ENCODE measurements at regions not wholly inside any gene's neighbourhood (a gene's known extent, or its start where the extent isn't known, plus 50 kb on each side); places are given as distances from the start of the nearest gene placed in this dataset.

GRCh38 chr3:118476885-118477618 lies 557.6 kb downstream of the IGSF11 start:
- H3K27ac Mint-ChIP-seq = no peak overlapping the region
- peaks cover 0 to 7% of the 10 kb centered on the region in 2 donors for H3K9me3 Mint-ChIP-seq
- ATAC-seq = no peak
- DNase-seq (ENCODE audit: low spot score in 2 of 2) = no peak
- H3K36me3 Mint-ChIP-seq = no peaks in the 10 kb centered on the region

- DNase-seq (ENCODE audit: low spot score in 2 of 2) (no peak), ATAC-seq (no peak)
- Mint-ChIP-seq H3K36me3 (no peaks in the 10 kb centered on the region), H3K27ac (no peak overlapping the region), H3K9me3 (peaks cover 0 to 3% of the 10 kb centered on the region in 2 donors)
Observed at GRCh38 chr3:118477768-118478167, 556.9 kb downstream of the IGSF11 start.

DNA sequence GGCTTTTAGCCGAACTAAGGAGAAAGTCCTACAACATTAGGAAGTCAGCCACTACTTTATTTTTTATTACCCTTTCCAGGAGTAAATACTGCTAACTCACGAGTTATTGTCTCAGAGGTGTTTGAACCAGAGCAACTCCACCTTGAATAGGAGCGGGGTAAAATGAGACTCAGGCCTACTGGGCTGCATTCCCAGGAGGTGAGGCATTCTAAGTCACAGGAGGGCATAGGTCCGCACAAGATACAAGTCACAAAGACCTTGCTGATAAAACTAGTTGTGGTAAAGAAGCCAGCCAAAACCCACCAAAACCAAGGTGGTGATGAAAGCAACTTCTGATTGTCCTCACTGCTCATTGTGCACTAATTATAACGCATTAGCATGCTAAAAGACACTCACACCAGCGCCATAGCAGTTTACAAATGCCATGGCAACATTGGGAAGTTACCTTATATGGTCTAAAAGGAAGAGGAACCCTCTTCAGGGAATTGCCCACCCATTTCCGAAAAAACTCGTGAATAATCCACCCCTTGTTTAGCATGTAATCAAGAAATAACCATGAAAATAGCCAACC lies 555.9 kb downstream of the IGSF11 start:
- H3K9me3 Mint-ChIP-seq = peaks cover 0 to 2% of the 10 kb centered on the region in 2 donors
- DNase-seq (ENCODE audit: low spot score in 2 of 2) (no peak), ATAC-seq (no peak)
- H3K27ac Mint-ChIP-seq = no peak overlapping the region
- H3K36me3 Mint-ChIP-seq = no peaks in the 10 kb centered on the region

DNA sequence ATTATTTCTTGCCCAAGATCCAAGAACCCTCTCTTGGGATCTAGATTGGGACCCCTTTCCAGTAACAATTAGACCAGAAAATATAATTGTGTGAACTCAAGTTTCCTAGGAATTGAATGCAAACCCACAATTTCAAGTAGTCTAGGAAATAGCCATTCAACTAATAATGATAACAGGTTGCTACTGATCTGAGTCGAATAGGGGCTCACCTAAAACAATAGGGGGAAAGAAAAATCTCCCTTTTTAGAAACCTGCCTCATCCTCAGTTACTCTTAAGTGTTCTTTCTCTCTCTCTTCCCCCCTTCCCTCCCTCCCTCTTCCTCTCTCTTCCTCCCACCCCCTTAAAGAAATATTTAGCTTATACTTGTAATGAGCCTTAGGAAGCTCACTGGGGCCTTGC lies 555.3 kb downstream of the IGSF11 start:
- ATAC-seq (no peak), DNase-seq (ENCODE audit: low spot score in 2 of 2) (no peak)
- Mint-ChIP-seq H3K27ac (no peak overlapping the region), H3K9me3 (peaks cover 0 to 2% of the 10 kb centered on the region in 2 donors), H3K36me3 (no peaks in the 10 kb centered on the region)

DNA sequence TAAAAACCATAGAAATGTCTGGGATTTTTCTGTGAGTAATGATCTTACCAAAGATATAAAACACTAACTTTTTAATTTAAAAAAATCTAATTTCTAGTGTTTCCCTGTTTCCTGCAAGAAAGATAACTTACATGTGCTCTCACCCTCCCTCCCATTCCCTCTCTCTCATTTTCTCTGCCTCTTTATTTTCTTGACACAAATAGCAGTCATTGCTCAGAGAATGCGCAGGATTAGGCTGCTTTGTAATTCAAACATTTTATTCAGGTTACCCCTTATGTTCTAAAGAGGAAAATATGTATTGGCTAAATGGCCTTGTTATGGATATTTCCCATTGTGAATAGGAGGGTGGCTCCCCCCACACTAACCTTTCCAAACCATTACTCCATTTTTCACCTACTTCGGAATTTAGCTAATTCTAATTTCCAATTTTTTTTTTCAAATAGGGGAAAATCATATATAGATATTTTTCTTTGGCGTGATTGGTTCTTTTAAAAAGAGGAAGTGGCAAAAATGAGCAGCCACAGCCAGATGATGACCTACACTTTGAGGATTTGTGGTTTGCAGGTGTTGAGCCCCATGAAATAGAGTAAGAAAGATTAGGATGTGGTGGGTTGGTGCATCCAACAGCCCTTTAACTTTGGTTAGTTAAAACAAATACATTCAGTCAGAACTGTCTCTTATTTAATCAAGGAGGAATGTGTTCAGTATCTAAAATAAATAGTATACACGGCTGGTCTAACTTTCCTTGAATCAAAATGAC lies 554.4 kb downstream of the IGSF11 start:
- Mint-ChIP-seq H3K27ac (no peak overlapping the region), H3K36me3 (no peaks in the 10 kb centered on the region), H3K9me3 (peaks cover 0 to 2% of the 10 kb centered on the region in 2 donors)
- ATAC-seq = no peak
- DNase-seq (ENCODE audit: low spot score in 2 of 2) = no peak

DNA sequence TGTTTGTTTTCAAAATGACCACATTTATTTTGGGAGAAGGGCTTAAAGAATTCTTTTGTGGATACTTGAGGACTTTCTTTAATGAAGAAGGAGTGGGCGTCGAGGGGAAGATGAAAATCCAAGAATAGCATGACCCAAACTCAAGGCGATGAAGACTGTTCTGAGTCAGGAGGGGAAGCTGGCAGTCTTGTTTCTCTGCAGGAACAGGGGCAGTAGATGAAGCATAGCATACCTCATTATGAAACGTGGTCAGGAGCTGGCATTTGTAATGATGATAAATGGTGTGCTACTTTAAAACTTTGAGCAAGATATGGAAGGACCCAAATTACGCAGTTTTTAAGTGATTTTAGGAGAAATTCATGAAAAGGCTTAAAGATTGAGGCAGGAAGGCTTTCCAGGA lies 549.0 kb downstream of the IGSF11 start:
- Mint-ChIP-seq H3K9me3 (peaks cover 9 to 13% of the 10 kb centered on the region in 2 donors), H3K36me3 (no peaks in the 10 kb centered on the region), H3K27ac (no peak overlapping the region)
- DNase-seq (ENCODE audit: low spot score in 2 of 2) (no peak), ATAC-seq (no peak)

DNA sequence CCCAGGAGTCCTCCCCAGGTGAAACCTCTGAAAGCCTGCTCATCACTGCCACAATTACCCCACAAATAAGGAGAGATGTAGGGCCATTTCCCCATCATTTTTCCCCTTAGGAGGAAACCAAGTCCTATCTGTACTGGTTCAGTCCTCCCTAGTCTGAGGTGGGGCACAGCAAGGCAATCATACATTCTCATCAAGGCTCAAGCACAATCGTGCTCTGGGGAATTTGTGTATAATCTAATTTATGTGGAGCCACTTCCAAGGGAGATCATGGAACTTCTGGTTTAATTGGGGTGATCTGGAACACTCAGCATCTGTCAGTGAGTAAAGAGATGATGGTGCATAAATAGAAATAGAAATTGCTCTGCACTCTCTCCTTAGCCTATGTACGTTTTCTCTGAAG lies 546.9 kb downstream of the IGSF11 start:
- peaks cover 0 to 5% of the 10 kb centered on the region in 2 donors for H3K36me3 Mint-ChIP-seq
- H3K9me3 Mint-ChIP-seq = peaks cover 14 to 17% of the 10 kb centered on the region in 2 donors
- ATAC-seq (no peak), DNase-seq (ENCODE audit: low spot score in 2 of 2) (no peak)
- no peak overlapping the region for H3K27ac Mint-ChIP-seq

DNA sequence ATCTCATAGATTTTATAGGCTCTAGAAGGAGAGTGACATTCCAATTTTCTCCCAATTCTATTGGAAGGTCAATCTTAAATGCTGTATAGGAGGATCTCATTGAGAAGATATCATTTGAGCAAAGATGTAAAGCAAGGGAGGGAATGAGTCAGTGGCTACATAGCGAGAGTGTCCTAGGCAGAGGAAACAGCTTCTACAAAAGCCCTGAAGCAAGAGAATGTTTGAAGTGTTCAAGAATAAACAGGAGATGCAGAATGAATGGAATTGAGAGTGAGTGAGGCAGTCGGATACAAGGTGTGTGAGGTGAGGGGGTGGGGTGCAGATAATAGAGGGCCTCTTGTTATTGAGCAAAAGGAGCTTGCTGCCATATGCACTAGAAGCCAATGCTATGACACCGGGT lies 545.9 kb downstream of the IGSF11 start:
- ATAC-seq = no peak
- H3K36me3 Mint-ChIP-seq = peaks cover 0 to 5% of the 10 kb centered on the region in 2 donors
- peaks cover 14 to 15% of the 10 kb centered on the region in 2 donors for H3K9me3 Mint-ChIP-seq
- H3K27ac Mint-ChIP-seq = no peak overlapping the region
- DNase-seq (ENCODE audit: low spot score in 2 of 2) = no peak

GRCh38 chr3:118495206-118495605 lies 539.4 kb downstream of the IGSF11 start:
- DNase-seq (ENCODE audit: low spot score in 2 of 2) (no peak), ATAC-seq (no peak)
- no peak overlapping the region for H3K27ac Mint-ChIP-seq
- H3K36me3 Mint-ChIP-seq = peaks cover 0 to 5% of the 10 kb centered on the region in 2 donors
- peaks cover 9 to 16% of the 10 kb centered on the region in 2 donors for H3K9me3 Mint-ChIP-seq

- no peaks in the 10 kb centered on the region for H3K36me3 Mint-ChIP-seq
- no peak for DNase-seq (ENCODE audit: low spot score in 2 of 2)
- peaks cover 4 to 10% of the 10 kb centered on the region in 2 donors for H3K9me3 Mint-ChIP-seq
- H3K27ac Mint-ChIP-seq = no peak overlapping the region
- no peak for ATAC-seq
Observed at GRCh38 chr3:118497274-118497673, 537.4 kb downstream of the IGSF11 start.

- Mint-ChIP-seq H3K36me3 (no peaks in the 10 kb centered on the region), H3K9me3 (peaks cover 9 to 10% of the 10 kb centered on the region in 2 donors), H3K27ac (no peak overlapping the region)
- no peak for DNase-seq (ENCODE audit: low spot score in 2 of 2)
- ATAC-seq = no peak
Observed at GRCh38 chr3:118501152-118501551, 533.5 kb downstream of the IGSF11 start.

DNA sequence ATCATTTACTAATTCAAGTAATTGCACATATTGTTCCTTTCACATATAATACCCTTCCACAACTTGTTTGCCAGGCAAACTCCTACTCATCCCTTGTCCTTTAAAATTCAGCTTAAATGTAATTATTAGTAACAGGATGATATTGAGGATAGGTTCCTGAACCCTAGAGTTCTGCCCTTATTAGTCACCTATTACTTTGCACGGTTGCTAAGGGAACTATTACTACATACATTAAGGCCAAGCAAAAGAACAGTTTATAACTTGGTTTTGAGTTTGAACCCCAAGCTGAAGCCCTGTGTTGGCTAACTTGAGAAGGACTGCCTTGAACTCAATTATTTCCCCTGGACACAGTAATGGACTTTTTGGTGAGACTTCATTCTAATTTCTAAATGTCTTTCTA lies 529.7 kb downstream of the IGSF11 start:
- ATAC-seq = no peak
- H3K36me3 Mint-ChIP-seq = no peaks in the 10 kb centered on the region
- H3K27ac Mint-ChIP-seq = no peak overlapping the region
- DNase-seq (ENCODE audit: low spot score in 2 of 2) = no peak
- peaks cover 0 to 5% of the 10 kb centered on the region in 2 donors for H3K9me3 Mint-ChIP-seq

- no peak for DNase-seq (ENCODE audit: low spot score in 2 of 2)
- Mint-ChIP-seq H3K9me3 (peaks cover 0 to 5% of the 10 kb centered on the region in 2 donors), H3K36me3 (no peaks in the 10 kb centered on the region), H3K27ac (no peak overlapping the region)
- no peak for ATAC-seq
Observed at GRCh38 chr3:118505784-118506183, 528.9 kb downstream of the IGSF11 start.

DNA sequence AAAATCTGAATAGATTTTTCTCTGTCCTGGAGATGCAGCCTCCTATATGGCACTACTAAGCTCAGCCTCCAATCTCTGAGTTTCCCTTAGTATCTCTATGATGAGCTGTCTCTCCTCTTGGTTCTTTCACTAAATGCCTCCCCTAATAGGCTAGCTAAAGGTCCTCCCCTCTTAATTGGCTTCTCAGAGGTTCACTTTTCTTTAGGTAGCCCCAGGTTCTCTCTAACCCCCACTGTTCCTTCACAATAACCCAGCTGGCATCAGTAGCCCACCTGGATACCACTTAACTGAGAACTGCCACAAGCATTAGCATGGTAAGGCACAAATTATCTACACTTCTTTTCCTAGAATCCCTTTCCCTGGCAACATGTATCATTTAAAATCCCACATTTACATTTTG lies 523.2 kb downstream of the IGSF11 start:
- no peak for ATAC-seq
- no peak overlapping the region for H3K27ac Mint-ChIP-seq
- DNase-seq (ENCODE audit: low spot score in 2 of 2) = no peak
- H3K9me3 Mint-ChIP-seq = peaks cover 3 to 4% of the 10 kb centered on the region in 2 donors
- H3K36me3 Mint-ChIP-seq = no peaks in the 10 kb centered on the region

GRCh38 chr3:118512301-118512700 lies 522.3 kb downstream of the IGSF11 start:
- Mint-ChIP-seq H3K36me3 (no peaks in the 10 kb centered on the region), H3K9me3 (peaks cover 3 to 4% of the 10 kb centered on the region in 2 donors), H3K27ac (no peak overlapping the region)
- DNase-seq (ENCODE audit: low spot score in 2 of 2) (no peak), ATAC-seq (no peak)

DNA sequence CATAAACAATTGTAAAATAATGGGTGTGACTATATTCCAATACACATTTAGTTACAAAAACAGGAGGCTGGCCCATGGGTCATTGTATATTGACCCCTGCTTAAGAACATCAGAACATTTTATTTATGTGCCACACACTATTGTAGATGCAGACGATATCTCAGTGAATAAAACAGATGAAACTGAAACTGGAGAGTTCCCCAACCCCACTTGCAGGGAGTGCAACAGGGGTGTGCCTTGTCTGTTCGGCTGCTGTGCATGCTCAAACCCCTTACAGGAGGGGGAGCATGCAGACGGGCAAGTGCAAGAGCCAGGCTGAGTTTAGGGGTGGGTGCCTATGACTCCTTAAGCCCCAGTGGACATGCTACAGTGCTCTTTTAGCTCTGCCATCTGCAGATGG lies 509.6 kb downstream of the IGSF11 start:
- Mint-ChIP-seq H3K27ac (no peak overlapping the region), H3K9me3 (peaks cover 4 to 22% of the 10 kb centered on the region in 2 donors), H3K36me3 (no peaks in the 10 kb centered on the region)
- no peak for DNase-seq (ENCODE audit: low spot score in 2 of 2)
- no peak for ATAC-seq

- Mint-ChIP-seq H3K27ac (no peak overlapping the region), H3K9me3 (peaks cover 4 to 26% of the 10 kb centered on the region in 2 donors), H3K36me3 (no peaks in the 10 kb centered on the region)
- no peak for DNase-seq (ENCODE audit: low spot score in 2 of 2)
- no peak for ATAC-seq
Observed at GRCh38 chr3:118526758-118527513, 507.7 kb downstream of the IGSF11 start.

Measured in activated naive CD4-positive, alpha-beta T cell treated with anti-CD3 and anti-CD28 coated beads, Interleukin-2, amount 50 U/mL, for 72 hours (primary cell).